ENCODE measurements at regions not wholly inside any gene's neighbourhood (a gene's known extent, or its start where the extent isn't known, plus 50 kb on each side); places are given as distances from the start of the nearest gene placed in this dataset.

- TF ChIP-seq CTCF (conservative IDR thresholded peaks at IDR 0.05; ENCODE audit: low read depth, low read length) = no peak
- no peak for DNase-seq (ENCODE audit: low read depth)
- H3K4me3 ChIP-seq (ENCODE audit: low read depth, low read length) = no peak overlapping the region
Observed at GRCh38 chr13:78341032-78341431, 262.3 kb downstream of the POU4F1 start.

- no peak for TF ChIP-seq CTCF (conservative IDR thresholded peaks at IDR 0.05; ENCODE audit: low read depth, low read length)
- no peak for DNase-seq (ENCODE audit: low read depth)
- H3K4me3 ChIP-seq (ENCODE audit: low read depth, low read length) = no peak overlapping the region
Observed at GRCh38 chr13:78339927-78340326, 263.4 kb downstream of the POU4F1 start.

- DNase-seq (ENCODE audit: low read depth) = no peak
- no peak for TF ChIP-seq CTCF (conservative IDR thresholded peaks at IDR 0.05; ENCODE audit: low read depth, low read length)
- H3K4me3 ChIP-seq (ENCODE audit: low read depth, low read length) = no peak overlapping the region
Observed at GRCh38 chr13:78334059-78334458, 269.3 kb downstream of the POU4F1 start.

GRCh38 chr13:78326633-78327032, 276.7 kb downstream of the POU4F1 start:
- DNase-seq (ENCODE audit: low read depth) = no peak
- TF ChIP-seq CTCF (conservative IDR thresholded peaks at IDR 0.05; ENCODE audit: low read depth, low read length) = no peak
- no peak overlapping the region for H3K4me3 ChIP-seq (ENCODE audit: low read depth, low read length)

- H3K4me3 ChIP-seq (ENCODE audit: low read depth, low read length) = no peak overlapping the region
- no peak for TF ChIP-seq CTCF (conservative IDR thresholded peaks at IDR 0.05; ENCODE audit: low read depth, low read length)
- DNase-seq (ENCODE audit: low read depth) = no peak
Observed at GRCh38 chr13:78325585-78325984, 277.8 kb downstream of the POU4F1 start.

GRCh38 chr13:78323848-78324247, 279.5 kb downstream of the POU4F1 start:
- no peak for TF ChIP-seq CTCF (conservative IDR thresholded peaks at IDR 0.05; ENCODE audit: low read depth, low read length)
- DNase-seq (ENCODE audit: low read depth) = no peak
- no peak overlapping the region for H3K4me3 ChIP-seq (ENCODE audit: low read depth, low read length)

- DNase-seq (ENCODE audit: low read depth) = no peak
- TF ChIP-seq CTCF (conservative IDR thresholded peaks at IDR 0.05; ENCODE audit: low read depth, low read length) = no peak
- no peak overlapping the region for H3K4me3 ChIP-seq (ENCODE audit: low read depth, low read length)
Observed at GRCh38 chr13:78323040-78323439, 280.3 kb downstream of the POU4F1 start.
